ENCODE measurements at regions not wholly inside any gene's neighbourhood (a gene's known extent, or its start where the extent isn't known, plus 50 kb on each side); places are given as distances from the start of the nearest gene placed in this dataset.

- no peak for DNase-seq
These were observed 103.3 kb upstream of the RASGEF1B start for GRCh38 chr4:81574991-81575390.

DNA sequence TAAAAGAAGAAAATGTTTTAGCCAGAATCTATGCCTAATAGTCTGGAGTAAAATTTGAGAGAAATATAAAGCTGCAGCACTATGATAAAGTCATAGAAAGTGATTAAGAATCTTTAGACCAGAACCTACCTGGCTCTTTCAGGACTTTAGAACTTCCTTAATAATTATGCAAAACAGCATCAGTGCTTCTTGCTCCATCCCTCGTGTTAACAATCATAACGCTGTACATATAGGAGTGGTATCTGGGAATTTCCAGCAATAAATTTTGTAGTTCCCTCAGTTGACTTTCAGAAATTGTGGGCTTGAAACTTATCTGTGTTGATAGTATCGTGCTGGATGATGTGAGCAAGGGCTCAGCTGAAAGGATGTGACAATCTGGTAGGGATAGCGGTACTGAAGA, 102.1 kb upstream of the RASGEF1B start:
- DNase-seq = no peak

DNA sequence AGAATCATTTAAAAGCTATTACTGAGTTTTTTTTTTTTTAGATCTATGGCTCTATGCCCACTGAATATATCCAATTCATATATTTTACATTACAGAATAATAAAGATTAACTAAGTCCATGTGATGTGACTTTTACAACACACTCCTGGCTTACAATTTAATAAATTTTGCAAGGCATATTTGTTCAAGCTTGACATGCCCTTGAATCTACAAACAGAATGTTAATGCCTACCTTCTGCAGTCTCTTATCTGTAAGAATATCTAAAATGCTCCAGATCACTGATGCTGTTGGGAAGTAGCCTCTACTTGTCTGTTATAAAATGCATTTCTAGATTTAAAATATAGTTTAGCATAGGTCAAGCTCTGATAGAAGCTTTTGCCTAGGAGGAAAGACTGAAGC, 100.7 kb upstream of the RASGEF1B start:
- DNase-seq = no peak

DNA sequence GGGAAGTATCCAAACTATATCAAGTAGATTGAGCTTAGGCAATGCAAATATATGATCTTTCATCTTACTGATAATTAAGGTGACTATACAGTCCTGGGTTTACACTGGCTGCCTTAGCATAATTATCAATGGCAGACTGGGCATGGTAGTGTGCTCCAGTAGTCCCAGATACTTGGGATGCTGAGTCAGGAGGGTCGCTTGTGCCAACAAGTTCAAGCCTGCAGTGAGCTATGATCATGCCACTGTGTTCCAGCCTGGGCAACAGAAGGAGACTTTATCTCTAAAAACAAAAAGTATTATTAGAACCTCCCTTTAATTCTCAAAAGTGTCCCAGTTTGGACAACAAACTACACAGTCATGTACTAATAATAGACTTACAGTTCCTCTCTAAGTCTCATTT, 99.4 kb upstream of the RASGEF1B start:
- DNase-seq = no peak

DNA sequence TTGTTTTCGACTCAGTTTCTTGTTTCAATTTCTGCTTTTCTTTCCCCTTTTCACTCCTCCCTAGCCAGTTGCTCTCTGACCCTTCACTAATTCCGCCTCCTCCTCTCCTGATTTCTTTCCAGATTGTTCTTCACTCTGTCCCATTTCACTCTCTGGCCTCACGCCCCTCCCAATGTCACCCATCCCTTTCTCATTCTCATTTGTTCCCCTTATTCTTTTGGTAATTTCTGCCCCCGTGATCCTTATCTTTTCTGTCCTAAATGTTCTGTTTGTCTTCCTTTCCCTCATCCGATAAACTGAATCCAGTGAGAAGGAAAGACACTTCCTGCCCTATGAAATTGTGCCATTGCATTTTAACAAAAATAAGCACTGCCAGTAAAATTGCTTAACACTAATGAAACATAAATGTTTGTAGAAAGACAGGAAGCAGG, 94.5 kb upstream of the RASGEF1B start:
- DNase-seq = no peak

DNA sequence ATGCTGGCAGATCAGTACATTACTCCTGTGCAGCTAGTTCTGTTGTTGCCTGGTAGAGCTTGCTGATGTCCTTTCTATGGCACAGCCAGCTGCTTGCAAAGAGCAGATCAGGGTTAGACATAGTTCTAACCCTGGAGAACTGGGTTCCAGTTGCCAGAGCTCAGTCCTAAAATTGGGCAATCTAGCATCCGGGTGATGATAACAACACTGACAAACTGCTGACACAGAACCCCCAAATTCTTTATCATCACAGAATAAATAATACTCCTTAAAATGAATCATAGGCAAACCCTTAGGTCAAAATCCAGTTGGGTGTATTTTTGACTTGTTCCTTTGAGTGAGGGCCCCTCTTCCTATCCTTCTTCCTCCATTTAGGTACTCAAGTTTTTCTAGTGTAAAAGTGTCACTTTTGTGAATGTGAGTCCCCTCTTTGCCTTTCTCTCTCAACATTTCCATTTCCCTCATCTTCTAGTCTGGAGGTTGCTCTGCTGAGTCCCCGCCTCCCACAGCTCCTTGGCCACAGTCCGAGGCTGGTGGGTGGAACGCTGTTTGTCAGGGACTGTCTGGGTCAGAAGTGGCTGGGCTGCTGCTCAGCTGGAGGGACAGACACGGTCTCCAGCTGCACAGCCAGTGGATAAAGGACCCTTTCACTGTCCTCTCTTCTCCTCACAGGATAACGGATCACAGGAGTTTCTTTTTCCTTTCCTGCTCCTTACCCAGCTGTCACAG, 93.6 kb upstream of the RASGEF1B start:
- no peak for DNase-seq

DNA sequence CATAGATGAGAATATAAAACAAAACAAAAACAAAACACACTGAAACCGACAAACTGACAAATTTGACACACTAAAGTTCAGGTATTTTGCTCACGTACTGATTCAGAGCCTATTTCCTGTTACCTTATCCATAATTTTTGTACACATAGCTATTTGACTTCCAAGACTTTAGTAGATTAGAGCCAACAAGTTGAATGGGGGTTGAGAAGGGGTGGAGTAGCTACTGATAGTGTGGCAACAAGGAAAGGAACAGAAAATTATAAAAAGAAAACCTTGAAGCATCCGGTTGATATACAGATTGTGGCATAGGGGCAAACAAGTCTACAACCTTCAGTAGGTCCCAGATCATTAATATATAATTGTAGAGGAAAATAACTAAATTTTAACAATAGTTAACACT, 92.3 kb upstream of the RASGEF1B start:
- no peak for DNase-seq

GRCh38 chr4:81562093-81562492, 90.4 kb upstream of the RASGEF1B start:
- peak; percentile 46 for DNase-seq

DNA sequence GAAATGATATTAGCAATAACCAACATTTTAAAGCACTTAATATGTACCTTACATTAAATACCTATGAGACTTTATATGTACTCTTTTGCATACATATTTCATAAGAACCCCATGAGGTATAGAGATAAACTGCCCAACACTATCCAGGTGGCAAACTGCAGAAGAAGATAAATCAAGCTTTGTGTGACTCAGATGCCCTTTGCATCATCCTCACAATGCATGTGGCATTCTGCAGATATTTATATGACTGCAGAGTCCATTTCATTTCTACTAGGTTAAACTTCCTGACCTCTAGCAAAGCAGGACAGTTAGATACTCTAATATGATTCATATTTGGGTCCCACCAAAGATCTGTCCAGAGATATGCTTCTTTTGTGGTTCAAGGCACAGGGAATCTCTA, 85.6 kb upstream of the RASGEF1B start:
- no peak for DNase-seq

DNA sequence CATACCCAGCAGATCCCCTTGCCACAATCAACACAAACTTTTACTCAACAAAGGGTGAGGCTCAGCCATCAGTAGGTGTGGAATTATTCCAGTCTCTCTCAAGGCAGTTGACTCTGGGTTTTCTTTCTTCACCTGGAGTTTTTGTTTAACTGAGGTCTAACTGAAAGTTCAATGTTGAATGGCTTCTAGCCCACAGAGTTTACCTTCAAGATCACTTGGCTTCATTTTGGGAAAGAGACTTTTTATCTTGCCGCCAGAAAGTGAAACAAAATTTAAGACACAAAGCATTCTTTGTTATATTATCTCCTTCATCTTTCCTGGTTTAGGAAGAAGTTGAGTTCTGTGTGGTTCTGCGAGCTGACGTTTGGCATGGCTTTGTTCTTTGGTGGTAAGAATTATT, 83.8 kb upstream of the RASGEF1B start:
- DNase-seq = no peak

- no peak for DNase-seq
These were observed 80.4 kb upstream of the RASGEF1B start for GRCh38 chr4:81552086-81552485.

- DNase-seq = no peak
These were observed 78.7 kb upstream of the RASGEF1B start for GRCh38 chr4:81550388-81550859.

DNA sequence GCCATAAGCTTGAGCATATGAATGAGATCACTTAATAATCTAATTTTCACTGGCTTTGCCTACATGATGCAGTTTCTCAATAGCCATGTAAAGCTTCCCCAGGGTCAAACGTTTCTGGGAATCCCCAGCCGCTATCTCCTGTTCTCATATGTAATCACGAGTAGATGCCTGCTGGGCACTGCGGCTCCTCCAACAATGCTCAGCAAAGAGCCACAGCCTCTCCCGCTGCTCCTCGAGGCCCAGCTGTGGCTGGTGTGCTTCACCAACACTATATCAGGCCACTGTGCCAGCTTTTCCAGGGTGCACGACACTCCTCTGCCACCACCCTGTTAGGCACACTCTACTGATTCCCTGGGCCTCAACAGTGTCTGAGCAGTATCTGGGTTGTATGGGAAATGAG, 78.3 kb upstream of the RASGEF1B start:
- DNase-seq = no peak

GRCh38 chr4:81546777-81547176, 75.1 kb upstream of the RASGEF1B start:
- DNase-seq = no peak

DNA sequence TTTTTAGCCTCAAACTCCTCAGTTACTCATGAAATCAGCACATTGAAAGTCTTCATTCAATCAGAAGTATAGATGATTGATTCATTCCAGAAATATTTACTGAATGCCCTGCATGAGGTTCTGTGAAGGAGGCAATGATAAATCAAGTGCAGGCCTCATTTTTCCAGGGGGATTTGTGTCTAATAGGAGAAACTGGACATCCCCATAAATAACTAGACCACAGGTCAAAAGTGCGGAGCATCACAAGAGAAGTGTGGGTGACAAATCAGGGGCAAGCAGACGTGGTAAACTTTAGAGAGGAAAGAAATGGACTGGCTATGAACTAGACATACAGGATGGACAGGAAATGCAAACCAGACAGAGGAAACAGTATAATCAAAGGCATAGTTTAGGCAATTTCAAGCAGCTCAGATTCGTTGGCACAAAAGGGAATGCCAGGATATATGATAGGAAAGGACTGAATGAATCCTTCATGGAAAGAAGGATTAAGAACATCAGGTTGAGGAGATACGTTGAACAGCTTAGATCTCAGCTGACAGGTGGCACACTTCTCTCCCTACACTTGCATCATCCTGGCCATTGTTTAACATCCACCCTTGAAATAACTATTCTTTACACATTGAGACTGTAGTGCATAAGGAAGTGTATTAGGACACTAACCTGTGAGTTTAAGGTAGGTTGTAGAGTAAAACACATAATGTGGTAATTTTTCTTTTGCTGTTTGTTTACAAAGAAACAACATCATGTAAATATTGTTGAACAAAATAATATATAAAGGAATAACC, 69.6 kb upstream of the RASGEF1B start:
- no peak for DNase-seq

DNA sequence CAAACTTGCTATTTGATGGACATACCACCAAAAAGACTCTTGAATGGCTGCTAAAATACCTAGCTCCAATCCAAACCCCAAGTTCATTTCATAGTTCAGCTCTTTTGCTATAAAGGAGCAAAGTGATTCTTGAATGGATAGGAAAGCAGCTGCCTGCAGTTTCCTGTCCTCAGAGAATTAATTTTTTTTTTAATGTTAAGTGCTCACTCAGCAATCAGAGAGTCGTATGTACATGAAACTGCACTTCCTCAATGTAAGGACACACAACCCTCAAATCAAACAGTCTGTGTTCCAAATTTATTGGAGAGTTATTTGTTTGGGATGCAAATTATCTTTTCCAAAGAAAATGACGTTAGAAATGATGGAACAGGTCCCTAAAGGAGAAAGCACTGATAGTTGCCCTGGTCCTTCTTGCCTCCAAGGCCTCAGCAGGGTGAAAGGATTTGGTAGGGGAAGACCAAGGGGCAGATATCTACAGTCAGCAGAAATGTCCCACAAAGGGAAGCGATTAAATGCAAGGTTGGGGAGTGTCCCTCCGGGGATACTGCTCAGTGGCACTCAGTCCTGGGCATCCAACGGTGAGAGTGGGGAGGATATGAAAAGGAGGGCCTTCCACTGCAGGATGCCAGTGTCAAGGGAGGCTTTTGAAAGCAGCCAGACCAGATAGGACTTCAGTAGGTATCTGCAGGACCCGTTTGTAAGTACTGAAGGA, 67.2 kb upstream of the RASGEF1B start:
- DNase-seq = no peak

DNA sequence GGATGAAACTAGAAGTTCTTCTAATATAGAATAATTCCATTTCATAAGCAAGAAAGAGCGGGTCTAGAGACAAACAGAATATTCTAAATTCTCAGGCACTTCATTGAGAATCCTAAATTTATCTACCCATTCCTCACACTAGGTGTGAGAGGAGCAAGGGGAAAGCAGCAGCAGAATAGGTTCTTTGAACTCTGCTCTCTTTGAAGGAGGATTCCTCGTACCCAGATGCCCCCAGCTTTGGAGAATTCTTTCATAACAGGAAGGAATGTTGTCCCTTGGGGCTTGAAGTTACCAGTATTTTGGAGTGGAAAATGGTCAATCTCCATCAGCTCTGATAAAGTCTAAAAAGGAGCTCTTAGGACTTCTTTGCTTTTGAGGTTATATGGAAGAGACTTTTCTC, 59.7 kb upstream of the RASGEF1B start:
- no peak for DNase-seq

DNA sequence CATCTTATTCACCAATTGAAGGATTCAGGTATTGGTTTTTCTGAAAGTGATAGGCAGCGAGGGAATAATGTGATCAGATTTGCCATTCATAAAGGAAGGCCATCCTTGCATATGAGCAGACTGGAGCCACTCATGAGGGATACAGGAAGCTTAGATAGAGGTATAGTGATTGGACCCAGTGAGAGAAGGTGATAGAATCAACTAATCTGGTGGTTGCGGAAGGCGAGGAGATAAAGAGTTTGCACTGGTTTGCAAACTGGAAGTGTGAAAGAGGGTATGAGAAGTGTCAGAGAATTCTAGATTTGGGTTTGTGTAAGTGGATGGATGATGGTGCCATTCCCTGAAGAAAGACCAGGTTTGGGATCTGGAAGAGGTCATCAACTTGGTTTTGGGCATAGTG, 57.3 kb upstream of the RASGEF1B start:
- no peak for DNase-seq

DNA sequence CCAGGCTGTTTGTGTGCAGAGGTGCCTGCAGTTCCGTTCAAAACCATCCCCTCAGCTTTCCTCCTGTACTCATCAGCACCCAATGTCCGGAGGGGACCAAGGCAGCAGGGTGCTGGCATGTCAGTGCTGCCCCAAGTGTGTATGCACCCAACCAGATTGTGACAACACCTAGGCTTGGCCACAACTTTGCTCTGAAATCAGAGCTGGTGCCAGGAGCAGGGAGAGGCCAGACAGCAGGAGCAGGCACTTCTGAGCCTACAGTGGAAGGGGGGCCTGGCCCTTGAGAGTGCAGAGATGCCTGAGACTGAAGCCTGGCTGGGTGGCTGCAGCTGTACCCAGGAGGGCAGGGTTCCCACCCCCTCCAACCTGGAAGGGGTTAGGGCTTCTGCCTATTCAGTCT, 56.5 kb upstream of the RASGEF1B start:
- no peak for DNase-seq

DNA sequence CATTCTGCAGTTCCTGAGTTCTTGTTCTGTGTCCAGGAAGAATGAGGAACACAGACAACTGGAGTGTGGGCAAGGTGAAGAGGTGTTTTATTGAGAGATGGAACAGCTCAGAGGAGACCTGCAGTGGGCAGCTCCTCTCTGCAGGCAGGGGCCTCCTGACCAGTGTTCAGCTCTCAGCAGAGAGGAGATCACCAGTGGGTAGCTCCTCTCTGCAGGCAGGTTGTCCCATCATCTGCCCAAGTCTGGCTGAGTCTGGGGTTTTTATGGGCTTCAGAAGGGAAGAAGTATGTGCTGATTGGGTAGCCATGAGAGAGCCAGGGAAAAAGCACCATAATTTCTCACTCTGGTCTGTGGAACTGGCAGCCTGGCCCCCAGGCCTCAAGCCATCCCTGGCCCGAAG, 56.0 kb upstream of the RASGEF1B start:
- no peak for DNase-seq

DNA sequence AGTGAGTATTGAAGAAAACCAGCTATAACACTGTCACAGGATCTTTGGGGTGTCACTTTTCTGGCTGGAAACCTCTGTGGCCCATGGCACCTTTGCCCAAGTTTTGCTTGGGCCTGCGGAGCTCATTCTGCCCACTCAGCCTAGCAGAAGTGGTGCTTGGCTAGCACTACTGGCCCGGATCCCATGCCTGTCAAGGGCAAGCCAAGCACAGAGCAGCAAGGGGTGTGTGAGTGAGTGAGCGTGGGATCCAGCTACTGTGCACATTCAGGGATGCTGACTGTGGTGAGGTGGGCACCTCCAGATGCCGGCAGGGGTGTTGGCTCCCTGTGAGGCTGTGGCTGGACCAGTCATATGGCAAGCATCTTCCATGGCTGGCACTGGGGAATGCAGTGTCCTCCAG, 55.4 kb upstream of the RASGEF1B start:
- DNase-seq = no peak

GRCh38 chr4:81526706-81527105, 55.0 kb upstream of the RASGEF1B start:
- no peak for DNase-seq

- DNase-seq = no peak
These were observed 52.1 kb upstream of the RASGEF1B start for GRCh38 chr4:81523672-81524327.
